Neutrophil (primary cell): ENCODE measurements at regions not wholly inside any gene's neighbourhood (a gene's known extent, or its start where the extent isn't known, plus 50 kb on each side); places are given as distances from the start of the nearest gene placed in this dataset.

Experiments
- H3K27ac ChIP-seq: fragments of 200-600 bp; sonication (generic); 2 replicates; pipeline ENCODE4 v1.5.1; 2016; ENCODE audit warnings: mild to moderate bottlenecking, moderate library complexity
- H3K27me3 ChIP-seq: fragments of 200-600 bp; sonication (generic); 2 replicates; pipeline ENCODE4 v1.6.0; 2016; ENCODE audit warnings: mild to moderate bottlenecking
- H3K36me3 ChIP-seq: fragments of 200-600 bp; sonication (generic); 2 replicates; pipeline ENCODE4 v1.5.1; 2017
- H3K4me1 ChIP-seq, 2 experiments: fragments of 200-600 bp in 1 of 2; sonication (generic) in 1 of 2; 1 replicate in 1 of 2; 2 replicates in 1 of 2; pipeline versions ENCODE4 v1.5.1 to v1.6.1; 2013 to 2016; ENCODE audit warnings: low read depth in 1 of 2, low read length in 1 of 2, mild to moderate bottlenecking in 1 of 2, moderate library complexity in 1 of 2; ENCODE audit not compliant: control insufficient read depth in 1 of 2, insufficient read depth in 1 of 2
- H3K4me3 ChIP-seq, 2 experiments: fragments of 200-600 bp in 1 of 2; sonication (generic) in 1 of 2; 1 replicate in 1 of 2; 2 replicates in 1 of 2; pipeline ENCODE4 v1.5.1; 2013 to 2016; ENCODE audit warnings: low read depth in 1 of 2, low read length in 1 of 2, mild to moderate bottlenecking in 1 of 2, moderate library complexity in 1 of 2
- H3K9me3 ChIP-seq: fragments of 200-600 bp; sonication (generic); 2 replicates; pipeline ENCODE4 v1.5.1; 2016
- CTCF ChIP-seq: fragments of 200-600 bp; sonication (generic); IDR thresholded peaks from 2 replicates; pipeline ENCODE4 v1.5.1; 2016; ENCODE audit warnings: antibody characterized with exemption

- H3K27ac ChIP-seq: no peak overlapping the region
- no peaks in the 10 kb centered on the region for H3K9me3 ChIP-seq
- H3K27me3 ChIP-seq: no peaks in the 10 kb centered on the region
- TF ChIP-seq CTCF: no peak
- H3K4me3 ChIP-seq: no peak overlapping the region
- H3K4me1 ChIP-seq: no peaks in the 10 kb centered on the region
- no peaks in the 10 kb centered on the region for H3K36me3 ChIP-seq
These were observed 75.3 kb upstream of the RXFP2 start for GRCh38 chr13:31663880-31664585.

- Histone ChIP-seq H3K27ac (no peak overlapping the region), H3K4me1 (no peaks in the 10 kb centered on the region), H3K9me3 (no peaks in the 10 kb centered on the region), H3K4me3 (no peak overlapping the region), H3K36me3 (no peaks in the 10 kb centered on the region), H3K27me3 (no peaks in the 10 kb centered on the region)
- no peak for TF ChIP-seq CTCF
These were observed 68.3 kb upstream of the RXFP2 start for GRCh38 chr13:31670831-31671617.

- H3K36me3 ChIP-seq: no peaks in the 10 kb centered on the region
- H3K4me3 ChIP-seq: no peak overlapping the region
- no peak for TF ChIP-seq CTCF
- no peak overlapping the region for H3K27ac ChIP-seq
- H3K4me1 ChIP-seq: no peaks in the 10 kb centered on the region
- H3K27me3 ChIP-seq: no peaks in the 10 kb centered on the region
- no peaks in the 10 kb centered on the region for H3K9me3 ChIP-seq
These were observed 65.3 kb upstream of the RXFP2 start for GRCh38 chr13:31674051-31674450.

- no peak for TF ChIP-seq CTCF
- Histone ChIP-seq H3K27me3 (no peaks in the 10 kb centered on the region), H3K36me3 (no peaks in the 10 kb centered on the region), H3K4me1 (no peaks in the 10 kb centered on the region), H3K9me3 (no peaks in the 10 kb centered on the region), H3K4me3 (no peak overlapping the region), H3K27ac (no peak overlapping the region)
These were observed 63.8 kb upstream of the RXFP2 start for GRCh38 chr13:31675440-31675953.

GRCh38 chr13:31681133-31681532 lies 58.2 kb upstream of the RXFP2 start:
- Histone ChIP-seq H3K27me3 (no peaks in the 10 kb centered on the region), H3K4me1 (no peaks in the 10 kb centered on the region), H3K9me3 (no peaks in the 10 kb centered on the region), H3K36me3 (no peaks in the 10 kb centered on the region), H3K27ac (no peak overlapping the region), H3K4me3 (no peak overlapping the region)
- no peak for TF ChIP-seq CTCF
